ENCODE measurements at regions not wholly inside any gene's neighbourhood (a gene's known extent, or its start where the extent isn't known, plus 50 kb on each side); places are given as distances from the start of the nearest gene placed in this dataset.

GRCh38 chr20:50398064-50398463 is 112.1 kb upstream of the PTPN1 start:
- Histone ChIP-seq H3K27me3 (no peaks in the 10 kb centered on the region), H3K4me1 (peaks cover 24 to 44% (median 27%) of the 10 kb centered on the region in 4 donors), H3K4me3 (no peak overlapping the region), H3K9me3 (no peaks in the 10 kb centered on the region), H3K36me3 (no peaks in the 10 kb centered on the region), H3K27ac (peak overlapping the region in 3 of 4 donors; percentile 44 to 64 (median 58))
- DNase-seq, result no peak
- in situ Hi-C loops (cut with MboI; ENCODE audit: low pct_ligation_motif_present in 1 of 4, low pct_unique_long_range_greater_than_20kb in 1 of 4, low sequenced_read_pairs in 3 of 4) (no loop called here), intact Hi-C loops (cut with DNase I; ENCODE audit: low total_unique reads) (no loop called here)
- 80 to 85% methylated on average over 5 to 8 of the region's 8 CpGs for WGBS, 2 donors (ENCODE audit: low coverage in 1 of 2)
- TF ChIP-seq POLR2AphosphoS5 (IDR thresholded peaks at IDR 0.05), result no peak
- no peak for TF ChIP-seq POLR2A (IDR thresholded peaks at IDR 0.05)
- no peak for TF ChIP-seq CTCF (IDR thresholded peaks at IDR 0.05)
- TF ChIP-seq EP300 (IDR thresholded peaks at IDR 0.05; ENCODE audit: low read depth), result no peak

DNA sequence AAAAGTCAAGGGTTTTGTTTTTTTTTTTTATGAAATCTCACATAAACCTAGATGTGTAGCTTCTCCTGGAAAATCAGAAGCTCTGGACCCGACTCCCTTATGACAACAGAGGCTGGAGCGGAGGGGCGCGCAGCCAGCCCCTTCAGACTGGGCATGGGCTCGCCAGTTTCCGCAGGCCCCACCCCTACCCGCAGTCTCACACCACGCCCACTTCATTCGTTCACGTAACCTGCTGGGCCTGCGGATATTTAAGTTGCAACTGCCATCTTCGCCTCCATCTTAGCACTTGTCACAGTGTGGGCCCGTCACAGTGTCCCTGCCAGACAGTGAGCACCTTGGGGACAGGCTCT is 111.7 kb upstream of the PTPN1 start:
- WGBS, 2 donors (ENCODE audit: low coverage in 1 of 2), result 84% methylated on average over 13 of the region's 13 CpGs; no CpG with 5 or more reads in 1 of the 2 donors
- Histone ChIP-seq H3K4me1 (peaks cover 24 to 48% (median 27%) of the 10 kb centered on the region in 4 donors), H3K27me3 (no peaks in the 10 kb centered on the region), H3K4me3 (no peak overlapping the region), H3K9me3 (no peaks in the 10 kb centered on the region), H3K27ac (peak overlapping the region; percentile 7 to 64 (median 51)), H3K36me3 (no peaks in the 10 kb centered on the region)
- in situ Hi-C loops (cut with MboI; ENCODE audit: low pct_ligation_motif_present in 1 of 4, low pct_unique_long_range_greater_than_20kb in 1 of 4, low sequenced_read_pairs in 3 of 4), result no loop called here
- TF ChIP-seq EP300 (IDR thresholded peaks at IDR 0.05; ENCODE audit: low read depth) (no peak), CTCF (IDR thresholded peaks at IDR 0.05) (no peak), POLR2A (IDR thresholded peaks at IDR 0.05) (no peak)
- intact Hi-C loops (cut with DNase I; ENCODE audit: low total_unique reads), result no loop called here
- DNase-seq, result no peak

GRCh38 chr20:50398821-50399554 is 111.2 kb upstream of the PTPN1 start:
- Histone ChIP-seq H3K27ac (peak overlapping the region; percentile 23 to 64 (median 51)), H3K4me1 (peaks cover 24 to 53% (median 27%) of the 10 kb centered on the region in 4 donors), H3K36me3 (no peaks in the 10 kb centered on the region), H3K4me3 (no peak overlapping the region), H3K27me3 (no peaks in the 10 kb centered on the region), H3K9me3 (no peaks in the 10 kb centered on the region)
- in situ Hi-C loops (cut with MboI; ENCODE audit: low pct_ligation_motif_present in 1 of 4, low pct_unique_long_range_greater_than_20kb in 1 of 4, low sequenced_read_pairs in 3 of 4), result no loop called here
- DNase-seq, result peak; percentile 45
- TF ChIP-seq POLR2AphosphoS5 (IDR thresholded peaks at IDR 0.05), result peak in 1 of 3 donors; percentile 35
- TF ChIP-seq POLR2A (IDR thresholded peaks at IDR 0.05), result no peak
- TF ChIP-seq EP300 (IDR thresholded peaks at IDR 0.05; ENCODE audit: low read depth), result no peak
- WGBS, 2 donors (ENCODE audit: low coverage in 1 of 2), result 72% methylated on average over 20 of the region's 20 CpGs; no CpG with 5 or more reads in 1 of the 2 donors
- intact Hi-C loops (cut with DNase I; ENCODE audit: low total_unique reads), result no loop called here

DNA sequence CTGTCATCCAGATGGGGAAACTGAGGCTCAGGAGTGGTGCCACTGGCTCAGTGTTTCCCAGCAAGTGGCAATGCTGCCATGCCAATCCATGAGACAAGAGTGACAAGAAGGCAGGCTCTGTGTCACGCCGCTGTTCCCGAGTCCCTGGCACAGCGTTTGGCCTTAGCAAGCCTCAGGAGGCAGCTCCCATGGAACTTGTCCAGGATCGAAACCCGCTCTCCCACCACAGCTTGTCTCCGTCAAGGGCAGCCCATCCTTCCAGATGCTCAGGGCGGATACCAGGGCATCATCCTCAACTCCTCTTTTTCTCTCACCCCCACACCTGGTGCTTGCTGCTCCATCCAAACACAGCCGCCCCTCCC is 110.6 kb upstream of the PTPN1 start:
- Histone ChIP-seq H3K4me3 (no peak overlapping the region), H3K36me3 (no peaks in the 10 kb centered on the region), H3K27ac (peak overlapping the region; percentile 23 to 64 (median 51)), H3K4me1 (peaks cover 22 to 51% (median 25%) of the 10 kb centered on the region in 4 donors), H3K27me3 (no peaks in the 10 kb centered on the region), H3K9me3 (no peaks in the 10 kb centered on the region)
- in situ Hi-C loops (cut with MboI; ENCODE audit: low pct_ligation_motif_present in 1 of 4, low pct_unique_long_range_greater_than_20kb in 1 of 4, low sequenced_read_pairs in 3 of 4) (no loop called here), intact Hi-C loops (cut with DNase I; ENCODE audit: low total_unique reads) (no loop called here)
- whole genome bisulfite sequencing, 2 donors (ENCODE audit: low coverage in 1 of 2), result 60 to 88% methylated on average over 1 to 9 of the region's 9 CpGs
- TF ChIP-seq POLR2AphosphoS5 (IDR thresholded peaks at IDR 0.05) (no peak), POLR2A (IDR thresholded peaks at IDR 0.05) (no peak), EP300 (IDR thresholded peaks at IDR 0.05; ENCODE audit: low read depth) (no peak), CTCF (IDR thresholded peaks at IDR 0.05) (no peak)
- DNase-seq, result no peak
